Activated CD4-positive, alpha-beta memory T cell treated with anti-CD3 and anti-CD28 coated beads for 36 hours (primary cell): ENCODE measurements at regions not wholly inside any gene's neighbourhood (a gene's known extent, or its start where the extent isn't known, plus 50 kb on each side); places are given as distances from the start of the nearest gene placed in this dataset.
"Not testable (repeated sequence)": the region's sequence is repeated elsewhere in the genome, so short reads cannot be mapped to it uniquely, and the experiment has no call there.

Experiments used
- CTCF ChIA-PET: fragments of 350-600 bp; sonication (Branson Sonifier 250); formaldehyde crosslinking; loops from one replicate; lab custom pipeline; 2021; ENCODE audit warnings: antibody characterized with exemption, inconsistent platforms; lab: Charles Lee
- POLR2A ChIA-PET: fragments of 350-600 bp; sonication (Branson Sonifier 250); formaldehyde crosslinking; loops from one replicate; lab custom pipeline; 2021; ENCODE audit warnings: antibody characterized with exemption; lab: Charles Lee
- DNase-seq: peaks from one replicate; pipeline ENCODE4 v3.0.0-alpha.2; 2020
- H3K27ac Mint-ChIP-seq: one replicate; pipeline ENCODE4 v1.8.0; 2021; ENCODE audit warnings: mixed read lengths
- H3K27me3 Mint-ChIP-seq: one replicate; pipeline ENCODE4 v1.8.0; 2021; ENCODE audit warnings: mixed read lengths
- H3K36me3 Mint-ChIP-seq: one replicate; pipeline ENCODE4 v1.8.0; 2021; ENCODE audit warnings: mixed read lengths
- H3K4me1 Mint-ChIP-seq: one replicate; pipeline ENCODE4 v1.8.0; 2021; ENCODE audit warnings: low read depth, mixed read lengths
- H3K4me3 Mint-ChIP-seq: one replicate; pipeline ENCODE4 v1.8.0; 2021; ENCODE audit warnings: mild to moderate bottlenecking, mixed read lengths
- H3K9me3 Mint-ChIP-seq: one replicate; pipeline ENCODE4 v1.8.0; 2021; ENCODE audit warnings: mixed read lengths
- intact Hi-C: fragments of 100-400 bp; cut with micrococcal nuclease; formaldehyde crosslinking; loops from one replicate; pipeline ENCODE4 v1.15.1; 2023

DNA sequence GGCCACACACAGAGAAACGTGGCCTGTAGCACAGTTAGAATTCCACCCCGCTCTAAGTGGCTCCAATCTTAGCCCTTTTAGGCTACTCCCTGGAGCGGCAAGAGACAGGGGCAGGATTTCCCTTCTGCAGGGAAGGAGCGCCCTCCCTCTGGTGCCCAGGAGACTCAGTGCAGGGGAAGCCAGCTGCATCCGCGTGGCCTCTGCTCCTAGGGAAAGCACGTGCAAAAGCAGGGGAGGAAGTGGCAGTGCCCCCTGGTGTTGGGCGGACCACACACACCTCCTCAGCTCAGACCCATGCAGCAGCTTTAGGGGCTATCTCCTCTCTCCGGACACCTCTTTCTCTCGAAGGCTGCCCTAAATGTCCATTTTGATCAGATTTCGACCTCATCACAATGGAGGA, 50.0 kb downstream of the SPRING1 start:
- H3K4me1 Mint-ChIP-seq, result no peaks in the 10 kb centered on the region
- no peak overlapping the region for H3K27ac Mint-ChIP-seq
- CTCF ChIA-PET, result interaction anchor here (0.6 to 1.6 kb wide), 7 partner anchors 9 to 770 kb away, joined by 3 to 9 read pairs (median 4); no protein-coding TSS in a partner anchor
- peak; percentile 58 for DNase-seq
- H3K4me3 Mint-ChIP-seq, result no peak overlapping the region
- H3K27me3 Mint-ChIP-seq, result peaks cover 3% of the 10 kb centered on the region
- POLR2A ChIA-PET, result no interaction called here
- no peaks in the 10 kb centered on the region for H3K36me3 Mint-ChIP-seq
- intact Hi-C loops, result no loop called here
- no peaks in the 10 kb centered on the region for H3K9me3 Mint-ChIP-seq

DNA sequence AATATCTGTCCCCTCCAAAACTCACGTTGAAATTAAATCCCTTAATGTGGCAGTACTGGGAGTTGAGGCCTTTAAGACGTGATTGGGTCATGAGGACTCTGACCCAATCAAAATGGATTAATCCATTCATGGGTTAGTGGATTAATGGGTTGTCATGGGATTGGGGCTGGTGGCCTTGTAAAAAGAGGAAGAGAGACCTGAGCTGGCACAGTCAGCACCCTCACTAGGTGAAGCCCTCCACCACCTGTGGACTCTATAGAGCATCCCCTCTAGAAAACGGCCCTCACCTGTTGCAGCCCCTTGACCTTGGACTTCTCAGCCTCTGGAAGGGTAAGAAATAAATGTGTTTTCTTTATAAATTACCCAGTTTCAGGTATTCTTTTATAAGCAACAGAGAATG, 53.0 kb downstream of the SPRING1 start:
- ChIA-PET POLR2A (no interaction called here), CTCF (interaction anchor here (1.1 kb wide), 1 partner anchor 24 kb away, joined by 3 read pairs; no protein-coding TSS in a partner anchor)
- DNase-seq, result no peak
- no peaks in the 10 kb centered on the region for H3K4me1 Mint-ChIP-seq
- H3K36me3 Mint-ChIP-seq, result no peaks in the 10 kb centered on the region
- intact Hi-C loops, result no loop called here
- no peak overlapping the region for H3K27ac Mint-ChIP-seq
- no peaks in the 10 kb centered on the region for H3K9me3 Mint-ChIP-seq
- H3K27me3 Mint-ChIP-seq, result no peaks in the 10 kb centered on the region
- H3K4me3 Mint-ChIP-seq, result no peak overlapping the region

DNA sequence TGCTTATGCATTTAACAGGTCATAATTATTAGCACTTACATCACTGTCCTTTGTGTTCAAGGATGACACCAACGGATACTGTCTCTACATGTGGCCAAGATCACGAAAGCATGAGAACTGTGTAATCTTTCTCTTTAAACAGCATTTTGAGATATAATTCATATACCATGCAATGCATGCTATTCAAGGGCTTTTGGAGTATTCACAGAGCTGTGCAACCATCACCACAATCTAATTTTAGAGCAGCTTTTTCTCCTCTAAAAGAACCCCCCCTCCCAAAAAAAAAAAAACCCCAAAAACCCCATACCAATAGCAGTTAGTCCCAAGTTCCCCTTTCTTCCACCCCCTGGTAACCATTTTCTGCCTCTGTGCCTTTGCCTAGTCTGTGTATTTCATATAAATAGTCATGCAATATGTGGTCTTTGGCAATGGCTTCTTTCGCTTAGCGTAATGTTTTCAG, 60.6 kb downstream of the SPRING1 start:
- Mint-ChIP-seq H3K27me3 (no peaks in the 10 kb centered on the region), H3K4me1 (peaks cover 25% of the 10 kb centered on the region), H3K4me3 (no peak overlapping the region), H3K27ac (no peak overlapping the region), H3K9me3 (no peaks in the 10 kb centered on the region), H3K36me3 (no peaks in the 10 kb centered on the region)
- intact Hi-C loops, result loop anchor here (10.0 kb wide), 1 partner anchor 532 kb away; no protein-coding TSS in a partner anchor
- no peak for DNase-seq
- POLR2A ChIA-PET, result no interaction called here
- CTCF ChIA-PET, result no interaction called here

DNA sequence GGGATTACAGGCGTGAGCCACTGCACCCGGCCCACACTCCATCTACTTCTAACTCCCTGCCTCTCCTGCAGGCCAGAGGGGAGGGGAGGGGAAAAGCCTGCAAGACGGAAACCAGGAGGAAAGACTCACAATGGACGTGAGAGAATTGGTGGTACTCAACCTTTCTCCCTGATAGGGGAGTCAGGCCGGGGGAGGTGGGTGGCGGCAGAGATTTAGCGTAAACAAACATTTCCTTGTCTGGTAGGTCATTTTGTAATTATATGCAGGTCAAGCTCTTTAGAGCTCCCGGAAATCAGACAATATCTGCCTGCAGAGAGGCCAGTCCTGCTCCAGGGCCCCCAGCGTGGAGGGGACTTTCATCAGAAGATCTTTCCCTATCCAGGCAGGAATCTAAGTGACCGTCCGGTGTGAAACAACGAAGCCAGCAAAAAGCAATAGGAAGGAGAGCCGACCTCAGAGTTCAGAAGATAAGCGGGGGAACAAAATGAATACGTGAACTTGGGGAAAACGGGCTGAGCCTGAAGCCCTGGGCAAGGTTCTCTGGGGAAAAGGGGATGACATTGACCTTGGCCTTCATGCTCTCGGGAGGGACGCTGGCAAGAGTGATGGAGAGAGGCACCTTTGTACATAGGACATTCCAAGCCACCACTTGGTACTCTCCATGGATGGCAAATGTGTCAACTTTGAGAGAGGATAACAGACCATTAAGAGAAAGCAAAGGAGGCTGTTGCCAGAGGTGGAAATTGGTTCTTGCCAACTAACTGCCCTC, 62.3 kb downstream of the SPRING1 start:
- POLR2A ChIA-PET, result no interaction called here
- intact Hi-C loops, result loop anchor here (10.0 kb wide), 1 partner anchor 531 kb away; no protein-coding TSS in a partner anchor
- Mint-ChIP-seq H3K27ac (no peak overlapping the region), H3K36me3 (no peaks in the 10 kb centered on the region), H3K9me3 (no peaks in the 10 kb centered on the region), H3K4me1 (peaks cover 29% of the 10 kb centered on the region), H3K4me3 (no peak overlapping the region), H3K27me3 (no peaks in the 10 kb centered on the region)
- CTCF ChIA-PET, result interaction anchor here (1.2 kb wide), 1 partner anchor 12 kb away, joined by 4 read pairs; no protein-coding TSS in a partner anchor
- DNase-seq, result no peak

DNA sequence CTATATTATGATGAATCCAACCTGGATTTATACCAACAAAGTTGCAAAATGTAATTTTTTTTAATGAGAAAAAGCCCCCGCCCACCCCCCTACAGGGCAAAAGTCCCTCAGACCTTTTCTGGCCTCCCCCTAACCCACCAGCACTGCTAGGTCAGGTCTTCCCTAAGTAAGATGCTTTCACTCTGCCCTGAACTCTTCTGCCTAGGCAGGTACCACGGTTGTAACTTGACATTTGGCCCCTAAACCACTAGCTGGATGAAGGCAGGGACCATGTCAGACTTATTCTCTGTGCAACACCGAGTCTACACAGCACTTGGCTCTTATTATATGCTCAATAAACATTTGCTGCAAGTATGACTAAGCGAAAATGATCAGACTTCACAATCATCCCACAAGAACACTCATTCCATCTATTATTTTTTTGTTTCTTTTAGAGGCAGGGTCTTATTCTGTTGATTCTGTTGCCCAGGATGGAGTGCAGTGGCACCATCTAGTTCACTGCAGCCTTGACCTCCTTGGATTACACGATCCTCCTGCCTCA, 63.2 kb downstream of the SPRING1 start:
- H3K9me3 Mint-ChIP-seq, result no peaks in the 10 kb centered on the region
- H3K4me1 Mint-ChIP-seq, result peaks cover 29% of the 10 kb centered on the region
- intact Hi-C loops, result loop anchor here (10.0 kb wide), 1 partner anchor 530 kb away; no protein-coding TSS in a partner anchor
- CTCF ChIA-PET, result interaction anchor here (0.7 kb wide), 1 partner anchor 538 kb away, joined by 3 read pairs; no protein-coding TSS in a partner anchor
- POLR2A ChIA-PET, result no interaction called here
- H3K36me3 Mint-ChIP-seq, result no peaks in the 10 kb centered on the region
- H3K27me3 Mint-ChIP-seq, result no peaks in the 10 kb centered on the region
- DNase-seq, result no peak
- H3K4me3 Mint-ChIP-seq, result no peak overlapping the region
- no peak overlapping the region for H3K27ac Mint-ChIP-seq

DNA sequence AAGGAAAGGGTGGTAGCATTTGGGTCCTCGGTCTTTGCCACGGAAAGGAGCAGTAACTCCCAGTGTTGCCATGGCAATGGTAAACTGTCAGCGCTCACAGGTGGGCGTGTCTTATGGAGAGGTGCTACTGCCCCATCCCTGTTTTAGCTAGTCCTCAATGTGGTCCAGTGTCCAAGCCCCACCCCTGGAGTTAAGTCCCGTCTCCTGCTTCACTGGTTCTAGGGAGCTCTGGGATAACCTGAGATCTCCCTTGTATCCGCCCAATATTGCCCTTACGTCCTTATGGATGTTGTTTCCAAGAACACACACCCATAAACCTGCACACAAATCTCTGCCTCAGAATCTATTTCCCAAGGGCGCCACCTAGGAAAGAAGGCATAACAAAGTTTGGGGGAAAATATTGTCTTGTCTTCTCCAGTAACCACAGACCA, 64.2 kb downstream of the SPRING1 start:
- CTCF ChIA-PET, result interaction anchor here (0.8 to 1.5 kb wide), 3 partner anchors 15 to 135 kb away, joined by 3 to 4 read pairs (median 4); no protein-coding TSS in a partner anchor
- no peak overlapping the region for H3K27ac Mint-ChIP-seq
- DNase-seq, result peak; percentile 29

DNA sequence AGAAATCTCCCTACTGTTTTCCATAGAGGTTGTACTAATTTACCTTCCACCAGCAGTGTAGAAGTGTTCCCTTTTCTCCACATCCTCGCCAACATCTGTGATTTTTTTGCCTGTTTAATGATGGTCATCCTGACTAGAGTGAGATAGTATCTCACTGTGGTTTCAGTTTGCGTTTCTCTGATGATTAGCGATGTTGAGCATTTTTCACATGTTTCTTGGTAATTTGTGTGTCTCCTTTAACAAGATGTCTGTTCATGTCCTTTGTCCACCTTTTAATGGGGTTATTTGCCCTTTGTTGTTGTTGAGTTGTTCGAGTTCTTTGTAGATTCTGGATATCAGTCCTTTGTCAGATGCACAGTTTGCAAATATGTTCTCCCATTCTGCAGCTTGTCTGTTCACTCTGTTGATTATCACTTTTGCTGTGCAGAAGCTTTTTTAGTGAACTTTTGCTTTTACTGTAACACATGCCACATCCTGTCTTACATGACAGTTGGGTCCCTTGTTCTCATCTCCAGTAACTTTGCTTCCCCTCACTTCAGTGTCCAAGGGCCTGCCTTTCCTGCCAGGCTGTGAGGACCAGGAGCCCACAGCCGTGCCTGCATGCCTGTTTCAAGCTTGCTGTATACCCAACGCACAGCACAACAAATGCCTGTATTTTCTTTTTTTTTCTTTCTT, 64.9 kb downstream of the SPRING1 start:
- peak overlapping the region; percentile 85 for H3K27ac Mint-ChIP-seq
- peak; percentile 52 for DNase-seq
- ChIA-PET CTCF (interaction anchor here (0.8 to 1.5 kb wide), 4 partner anchors 14 to 135 kb away, joined by 3 to 4 read pairs (median 4); no protein-coding TSS in a partner anchor), POLR2A (no interaction called here)
- H3K36me3 Mint-ChIP-seq, result no peaks in the 10 kb centered on the region
- peak overlapping the region; percentile 61 for H3K4me3 Mint-ChIP-seq
- no peaks in the 10 kb centered on the region for H3K27me3 Mint-ChIP-seq
- H3K4me1 Mint-ChIP-seq, result peaks cover 29% of the 10 kb centered on the region
- no peaks in the 10 kb centered on the region for H3K9me3 Mint-ChIP-seq
- intact Hi-C loops, result loop anchor here (1.0 to 10.0 kb wide), 2 partner anchors 114 to 528 kb away; partner anchors contain the start of gene MAP1LC3B2

More for the DNA sequence above, 64.2 kb downstream of the SPRING1 start:
- no peak overlapping the region for H3K4me3 Mint-ChIP-seq
- no peaks in the 10 kb centered on the region for H3K9me3 Mint-ChIP-seq
- POLR2A ChIA-PET, result no interaction called here
- intact Hi-C loops, result loop anchor here (1.0 to 10.0 kb wide), 2 partner anchors 114 to 529 kb away; partner anchors contain the start of gene MAP1LC3B2
- no peaks in the 10 kb centered on the region for H3K27me3 Mint-ChIP-seq
- H3K4me1 Mint-ChIP-seq, result peaks cover 29% of the 10 kb centered on the region
- H3K36me3 Mint-ChIP-seq, result no peaks in the 10 kb centered on the region

DNA sequence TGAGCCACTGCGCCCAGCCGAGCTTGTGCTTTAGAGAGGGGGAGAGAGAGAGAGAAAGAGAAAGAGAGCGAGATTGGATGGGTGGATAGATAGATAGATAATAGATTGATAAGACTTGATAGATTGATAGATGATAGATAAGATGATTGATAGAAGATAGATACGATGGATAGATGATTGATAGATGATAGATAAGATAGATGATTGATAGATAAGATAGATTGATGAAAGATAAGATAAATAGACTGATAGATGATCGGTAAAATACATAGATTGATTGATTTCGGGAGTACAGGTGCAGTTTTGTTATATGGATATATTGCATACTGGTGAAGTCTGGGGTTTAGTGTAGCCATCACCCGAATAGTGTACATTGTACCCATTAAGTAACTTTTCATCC, 65.9 kb downstream of the SPRING1 start:
- intact Hi-C loops, result loop anchor here (10.0 kb wide), 1 partner anchor 527 kb away; no protein-coding TSS in a partner anchor
- Mint-ChIP-seq H3K9me3 (no peaks in the 10 kb centered on the region), H3K4me1 (peaks cover 29% of the 10 kb centered on the region), H3K4me3 (no peak overlapping the region), H3K27ac (no peak overlapping the region), H3K36me3 (no peaks in the 10 kb centered on the region), H3K27me3 (no peaks in the 10 kb centered on the region)
- no peak for DNase-seq
- ChIA-PET CTCF (no interaction called here), POLR2A (no interaction called here)

DNA sequence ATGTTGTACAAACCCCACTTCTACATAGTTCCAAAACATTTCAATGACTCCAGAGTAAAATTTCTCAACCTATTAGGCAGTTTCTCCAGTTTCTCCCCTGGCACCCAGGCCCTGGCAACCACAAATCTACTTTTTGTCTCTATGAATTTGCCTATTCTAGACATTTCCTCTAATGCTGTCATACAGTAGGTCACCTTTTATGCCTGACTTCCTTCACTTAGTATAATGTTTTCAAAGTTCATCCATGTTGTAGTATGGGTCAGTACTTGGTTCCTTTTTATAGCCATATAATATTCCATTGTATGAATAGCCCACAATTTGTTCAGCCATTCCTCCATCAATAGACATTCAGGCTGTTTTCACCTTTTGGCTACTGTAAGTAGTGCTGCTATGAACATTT, 67.0 kb downstream of the SPRING1 start:
- Mint-ChIP-seq H3K27ac (no peak overlapping the region), H3K4me1 (peaks cover 29% of the 10 kb centered on the region), H3K27me3 (no peaks in the 10 kb centered on the region), H3K4me3 (no peak overlapping the region), H3K9me3 (no peaks in the 10 kb centered on the region), H3K36me3 (no peaks in the 10 kb centered on the region)
- POLR2A ChIA-PET, result no interaction called here
- no peak for DNase-seq
- intact Hi-C loops, result loop anchor here (10.0 kb wide), 1 partner anchor 526 kb away; no protein-coding TSS in a partner anchor
- CTCF ChIA-PET, result interaction anchor here (0.6 kb wide), 1 partner anchor 541 kb away, joined by 3 read pairs; no protein-coding TSS in a partner anchor

DNA sequence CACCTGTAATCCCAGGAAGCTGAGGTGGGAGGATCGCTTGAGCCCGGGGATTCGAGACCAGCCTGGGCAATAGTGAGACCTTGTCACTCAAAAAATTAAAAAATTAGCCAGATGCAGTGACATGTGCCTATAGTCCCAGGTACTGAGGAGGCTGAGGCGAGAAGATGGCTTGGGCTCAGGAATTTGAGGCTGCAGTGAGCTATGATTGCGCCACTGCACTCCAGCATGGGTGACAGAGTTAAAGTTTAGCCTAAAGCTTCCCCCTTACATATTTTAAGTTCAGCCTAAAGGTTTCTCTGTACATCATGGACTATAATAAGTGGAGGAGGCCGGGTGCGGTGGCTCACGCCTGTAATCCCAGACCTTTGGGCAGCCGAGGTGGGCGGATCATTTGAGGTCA, 70.1 kb downstream of the SPRING1 start:
- intact Hi-C loops, result no loop called here
- Mint-ChIP-seq H3K27me3 (no peaks in the 10 kb centered on the region), H3K9me3 (no peaks in the 10 kb centered on the region), H3K36me3 (no peaks in the 10 kb centered on the region), H3K4me1 (peaks cover 8% of the 10 kb centered on the region), H3K27ac (no peak overlapping the region), H3K4me3 (no peak overlapping the region)
- ChIA-PET CTCF (no interaction called here), POLR2A (no interaction called here)
- DNase-seq, result no peak

DNA sequence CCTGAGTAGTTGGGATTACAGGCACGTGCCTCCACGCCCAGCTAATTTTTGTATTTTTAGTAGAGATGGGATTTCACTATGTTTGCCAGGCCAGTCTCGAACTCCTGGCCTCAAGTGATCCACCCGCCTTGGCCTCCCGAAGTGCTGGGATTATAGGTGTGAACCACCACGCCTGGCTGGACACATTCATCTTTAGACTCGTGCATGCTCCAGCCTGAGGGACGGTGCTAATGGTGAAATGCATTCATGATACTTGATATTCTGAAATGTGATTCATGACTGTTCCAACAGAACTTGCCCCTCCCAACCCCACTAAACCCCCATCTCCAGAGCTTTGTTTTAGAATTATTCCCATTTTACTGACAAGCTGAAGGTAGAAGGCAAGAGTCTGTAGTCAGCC, 71.0 kb downstream of the SPRING1 start:
- H3K27ac Mint-ChIP-seq, intact Hi-C loops, H3K36me3 Mint-ChIP-seq, CTCF ChIA-PET, H3K9me3 Mint-ChIP-seq, POLR2A ChIA-PET, DNase-seq, H3K27me3 Mint-ChIP-seq, H3K4me3 Mint-ChIP-seq, H3K4me1 Mint-ChIP-seq: not testable (repeated sequence)

DNA sequence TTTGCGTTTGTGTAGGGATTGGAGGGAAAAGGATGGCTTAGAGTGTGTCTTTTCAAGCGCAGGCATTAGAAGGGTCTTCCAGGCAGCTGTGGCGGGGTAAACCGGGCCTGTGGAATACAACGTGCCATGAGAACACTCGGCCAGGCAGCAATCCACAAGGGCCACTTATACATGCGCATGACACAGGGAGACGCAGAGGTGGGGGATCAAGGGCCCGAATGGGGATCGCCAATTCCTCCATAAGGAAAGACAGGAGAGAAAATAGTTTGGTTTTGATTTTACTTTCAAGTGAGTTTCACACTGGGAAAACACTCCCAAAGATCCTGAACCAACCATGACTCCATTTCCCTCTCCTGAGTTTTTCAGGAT, 71.6 kb downstream of the SPRING1 start:
- no peak for DNase-seq
- Mint-ChIP-seq H3K36me3 (no peaks in the 10 kb centered on the region), H3K27me3 (no peaks in the 10 kb centered on the region), H3K9me3 (no peaks in the 10 kb centered on the region), H3K4me1 (no peaks in the 10 kb centered on the region), H3K4me3 (no peak overlapping the region), H3K27ac (no peak overlapping the region)
- ChIA-PET POLR2A (no interaction called here), CTCF (no interaction called here)
- intact Hi-C loops, result no loop called here
